ENCODE measurements at regions not wholly inside any gene's neighbourhood (a gene's known extent, or its start where the extent isn't known, plus 50 kb on each side); places are given as distances from the start of the nearest gene placed in this dataset.
"Not testable (repeated sequence)": the region's sequence is repeated elsewhere in the genome, so short reads cannot be mapped to it uniquely, and the experiment has no call there.

DNA sequence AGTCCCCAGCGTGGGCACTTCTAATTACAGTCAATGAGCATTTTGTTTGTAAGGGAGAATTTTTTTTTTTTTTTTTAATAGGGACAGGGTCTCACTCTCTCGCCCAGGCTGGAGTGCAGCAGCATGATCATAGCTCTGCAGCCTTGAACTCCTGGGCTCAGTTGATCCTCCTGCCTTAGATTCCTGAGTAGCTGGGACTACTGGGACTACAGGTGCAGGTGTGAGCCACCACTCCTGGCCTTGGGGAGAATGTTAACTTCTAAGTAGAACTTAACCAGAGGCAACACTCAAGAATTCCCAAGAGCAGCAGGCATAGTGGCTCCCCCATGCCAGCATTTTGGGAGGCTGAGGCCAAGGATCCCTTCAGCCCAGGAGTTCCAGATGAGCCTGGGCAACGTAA, 52.9 kb upstream of the ZNF217 start:
- no peak for DNase-seq (ENCODE audit: low read depth)
- no peak overlapping the region for H3K4me3 ChIP-seq (ENCODE audit: low read depth, low read length)
- TF ChIP-seq, protein P1, sequence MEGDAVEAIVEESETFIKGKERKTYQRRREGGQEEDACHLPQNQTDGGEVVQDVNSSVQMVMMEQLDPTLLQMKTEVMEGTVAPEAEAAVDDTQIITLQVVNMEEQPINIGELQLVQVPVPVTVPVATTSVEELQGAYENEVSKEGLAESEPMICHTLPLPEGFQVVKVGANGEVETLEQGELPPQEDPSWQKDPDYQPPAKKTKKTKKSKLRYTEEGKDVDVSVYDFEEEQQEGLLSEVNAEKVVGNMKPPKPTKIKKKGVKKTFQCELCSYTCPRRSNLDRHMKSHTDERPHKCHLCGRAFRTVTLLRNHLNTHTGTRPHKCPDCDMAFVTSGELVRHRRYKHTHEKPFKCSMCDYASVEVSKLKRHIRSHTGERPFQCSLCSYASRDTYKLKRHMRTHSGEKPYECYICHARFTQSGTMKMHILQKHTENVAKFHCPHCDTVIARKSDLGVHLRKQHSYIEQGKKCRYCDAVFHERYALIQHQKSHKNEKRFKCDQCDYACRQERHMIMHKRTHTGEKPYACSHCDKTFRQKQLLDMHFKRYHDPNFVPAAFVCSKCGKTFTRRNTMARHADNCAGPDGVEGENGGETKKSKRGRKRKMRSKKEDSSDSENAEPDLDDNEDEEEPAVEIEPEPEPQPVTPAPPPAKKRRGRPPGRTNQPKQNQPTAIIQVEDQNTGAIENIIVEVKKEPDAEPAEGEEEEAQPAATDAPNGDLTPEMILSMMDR (conservative IDR thresholded peaks at IDR 0.05; ENCODE audit: low read depth, low read length), result no peak

DNA sequence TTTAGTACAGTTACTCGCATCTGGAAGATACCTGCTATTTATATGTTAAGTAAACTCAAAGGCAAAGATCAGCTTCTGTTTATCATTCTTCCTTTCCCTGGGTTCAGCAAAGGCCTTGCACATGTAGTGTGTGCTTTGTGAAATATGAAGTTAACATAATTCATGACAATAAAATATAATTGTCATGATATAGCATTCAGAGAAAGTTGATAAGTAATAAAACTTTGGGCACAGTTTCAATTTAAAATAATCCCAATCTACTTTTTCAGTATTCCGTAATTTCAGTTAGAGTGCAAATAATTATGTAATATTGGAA, 51.9 kb upstream of the ZNF217 start:
- H3K4me3 ChIP-seq (ENCODE audit: low read depth, low read length), result no peak overlapping the region
- TF ChIP-seq, protein P1 (conservative IDR thresholded peaks at IDR 0.05; ENCODE audit: low read depth, low read length), result no peak
- no peak for DNase-seq (ENCODE audit: low read depth)

GRCh38 chr20:53644108-53644507, 50.5 kb upstream of the ZNF217 start:
- not testable (repeated sequence) for DNase-seq (ENCODE audit: low read depth); H3K4me3 ChIP-seq (ENCODE audit: low read depth, low read length)

Data from choroid plexus epithelial cell (primary cell).